ENCODE measurements at regions not wholly inside any gene's neighbourhood (a gene's known extent, or its start where the extent isn't known, plus 50 kb on each side); places are given as distances from the start of the nearest gene placed in this dataset.

- DNase-seq: no peak
Measured at GRCh38 chr4:130368668-130369067, 1272.7 kb downstream of the C4orf33 start.

GRCh38 chr4:130393231-130393630 lies 1297.3 kb downstream of the C4orf33 start:
- no peak for DNase-seq

- no peak for DNase-seq
Measured at GRCh38 chr4:130393642-130394041, 1297.7 kb downstream of the C4orf33 start.

GRCh38 chr4:130395871-130396270 lies 1299.9 kb downstream of the C4orf33 start:
- peak in 1 of 2 experiments; percentile 8 for DNase-seq

- DNase-seq: peak in 1 of 2 experiments; percentile 1
Measured at GRCh38 chr4:130403221-130403620, 1307.3 kb downstream of the C4orf33 start.

- no peak for DNase-seq
Measured at GRCh38 chr4:130416228-130416627, 1320.3 kb downstream of the C4orf33 start.

- no peak for DNase-seq
Measured at GRCh38 chr4:130419211-130419975, 1323.4 kb downstream of the C4orf33 start.

- no peak for DNase-seq
Measured at GRCh38 chr4:130422261-130422660, 1326.3 kb downstream of the C4orf33 start.

GRCh38 chr4:130424211-130424610 lies 1328.3 kb downstream of the C4orf33 start:
- no peak for DNase-seq

GRCh38 chr4:130432289-130432688 lies 1336.3 kb downstream of the C4orf33 start:
- no peak for DNase-seq

GRCh38 chr4:130449741-130450140 lies 1353.8 kb downstream of the C4orf33 start:
- DNase-seq: no peak

- DNase-seq: no peak
Measured at GRCh38 chr4:130468340-130468739, 1372.4 kb downstream of the C4orf33 start.

GRCh38 chr4:130478406-130478805 lies 1382.5 kb downstream of the C4orf33 start:
- no peak for DNase-seq

GRCh38 chr4:130479020-130479419 lies 1383.1 kb downstream of the C4orf33 start:
- no peak for DNase-seq

- DNase-seq: no peak
Measured at GRCh38 chr4:130479674-130480073, 1383.7 kb downstream of the C4orf33 start.

- no peak for DNase-seq
Measured at GRCh38 chr4:130484826-130485225, 1388.9 kb downstream of the C4orf33 start.

- no peak for DNase-seq
Measured at GRCh38 chr4:130485371-130485770, 1389.4 kb downstream of the C4orf33 start.

GRCh38 chr4:130486186-130486585 lies 1390.2 kb downstream of the C4orf33 start:
- no peak for DNase-seq

GRCh38 chr4:130486841-130487240 lies 1390.9 kb downstream of the C4orf33 start:
- DNase-seq: no peak

- DNase-seq: no peak
Measured at GRCh38 chr4:130510661-130511060, 1414.7 kb downstream of the C4orf33 start.

- DNase-seq: no peak
Measured at GRCh38 chr4:130511776-130512175, 1415.8 kb downstream of the C4orf33 start.

- no peak for DNase-seq
Measured at GRCh38 chr4:130524057-130524456, 1428.1 kb downstream of the C4orf33 start.

GRCh38 chr4:130530505-130530904 lies 1434.6 kb downstream of the C4orf33 start:
- DNase-seq: no peak

GRCh38 chr4:130534651-130535050 lies 1438.7 kb downstream of the C4orf33 start:
- no peak for DNase-seq

- no peak for DNase-seq
Measured at GRCh38 chr4:130542953-130543352, 1447.0 kb downstream of the C4orf33 start.
